GM19463 (cell line): ENCODE measurements at regions not wholly inside any gene's neighbourhood (a gene's known extent, or its start where the extent isn't known, plus 50 kb on each side); places are given as distances from the start of the nearest gene placed in this dataset.
"Not testable (repeated sequence)": the region's sequence is repeated elsewhere in the genome, so short reads cannot be mapped to it uniquely, and the experiment has no call there.

Source experiments
- ATAC-seq: cut with Tn5 transposase; IDR thresholded peaks from one replicate; pipeline ENCODE4 v1.9.1; 2021; ENCODE audit warnings: mild to moderate bottlenecking, moderate library complexity; ENCODE audit not compliant: unreplicated experiment

- ATAC-seq, result no peak
These were observed 159.0 kb upstream of the GALNT2 start for GRCh38 chr1:229907884-229908638.

GRCh38 chr1:229908689-229909088, 158.3 kb upstream of the GALNT2 start:
- ATAC-seq, result no peak

GRCh38 chr1:229913489-229913888, 153.5 kb upstream of the GALNT2 start:
- no peak for ATAC-seq

GRCh38 chr1:229919488-229919887, 147.6 kb upstream of the GALNT2 start:
- not testable (repeated sequence) for ATAC-seq

- no peak for ATAC-seq
These were observed 146.4 kb upstream of the GALNT2 start for GRCh38 chr1:229920683-229921082.

- no peak for ATAC-seq
These were observed 144.8 kb upstream of the GALNT2 start for GRCh38 chr1:229922249-229922648.

- no peak for ATAC-seq
These were observed 142.4 kb upstream of the GALNT2 start for GRCh38 chr1:229924639-229925038.

- ATAC-seq, result no peak
These were observed 138.3 kb upstream of the GALNT2 start for GRCh38 chr1:229928767-229929166.

- ATAC-seq, result not testable (repeated sequence)
These were observed 135.3 kb upstream of the GALNT2 start for GRCh38 chr1:229931751-229932150.

GRCh38 chr1:229935157-229935556, 131.9 kb upstream of the GALNT2 start:
- ATAC-seq, result not testable (repeated sequence)

GRCh38 chr1:229938551-229938950, 128.5 kb upstream of the GALNT2 start:
- ATAC-seq, result no peak

GRCh38 chr1:229940684-229941083, 126.4 kb upstream of the GALNT2 start:
- ATAC-seq, result no peak

- ATAC-seq, result no peak
These were observed 125.9 kb upstream of the GALNT2 start for GRCh38 chr1:229941160-229941559.

- ATAC-seq, result no peak
These were observed 125.2 kb upstream of the GALNT2 start for GRCh38 chr1:229941831-229942230.

GRCh38 chr1:229942501-229942900, 124.5 kb upstream of the GALNT2 start:
- ATAC-seq, result no peak

GRCh38 chr1:229943148-229943714, 123.8 kb upstream of the GALNT2 start:
- no peak for ATAC-seq

- no peak for ATAC-seq
These were observed 122.9 kb upstream of the GALNT2 start for GRCh38 chr1:229943988-229944743.

- no peak for ATAC-seq
These were observed 121.2 kb upstream of the GALNT2 start for GRCh38 chr1:229945795-229946194.

GRCh38 chr1:229947968-229948367, 119.1 kb upstream of the GALNT2 start:
- ATAC-seq, result no peak

GRCh38 chr1:229948438-229948837, 118.6 kb upstream of the GALNT2 start:
- ATAC-seq, result no peak

GRCh38 chr1:229949500-229949899, 117.5 kb upstream of the GALNT2 start:
- no peak for ATAC-seq

GRCh38 chr1:229950020-229950419, 117.0 kb upstream of the GALNT2 start:
- ATAC-seq, result no peak
